GM12878 (cell line): ENCODE measurements at regions not wholly inside any gene's neighbourhood (a gene's known extent, or its start where the extent isn't known, plus 50 kb on each side); places are given as distances from the start of the nearest gene placed in this dataset.

Source experiments
- ATAC-seq: fragments of 200-7000 bp; cut with Tn5 transposase; 3 replicates; pipeline ENCODE4 v1.9.1; 2020; ENCODE audit warnings: mild to moderate bottlenecking, moderate library complexity
- BruUV-seq: library from RNA; stranded (reverse); fragments of 400-500 nt; replicated peaks from 2 replicates; lab custom pipeline; 2021; lab: Mats Ljungman, UMichigan
- CTCF ChIA-PET: fragments of 300-600 bp; sonication (Branson Sonifier 250); formaldehyde crosslinking; extraction: SDS; loops from one replicate; lab custom pipeline; 2021; ENCODE audit warnings: inconsistent platforms; lab: Yijun Ruan, JAX
- POLR2A ChIA-PET: fragments of 350-600 bp; formaldehyde crosslinking; extraction: SDS; loops from one replicate; lab custom pipeline; 2021; ENCODE audit warnings: inconsistent platforms; lab: Charles Lee
- RAD21 ChIA-PET: fragments of 300-600 bp; sonication (Branson Sonifier 250); formaldehyde crosslinking; loops from one replicate; lab custom pipeline; 2023; ENCODE audit warnings: antibody characterized with exemption; ENCODE audit not compliant: unreplicated experiment; lab: Charles Lee
- SMC1A ChIA-PET: fragments of 300-600 bp; sonication (Branson Sonifier 250); formaldehyde crosslinking; loops from one replicate; lab custom pipeline; 2023; ENCODE audit not compliant: unreplicated experiment, uncharacterized antibody; lab: Charles Lee
- DNase-seq: peaks from one replicate; pipeline ENCODE4 v3.0.0-alpha.2; 2011; ENCODE audit warnings: low read depth, low spot score
- FAIRE-seq: peaks from 3 replicates; lab custom pipeline; 2011; peaks lifted over from hg19 to GRCh38; lab: Jason Lieb, UNC
- H2AFZ ChIP-seq: 2 replicates; pipeline ENCODE4 v1.6.0; 2011; ENCODE audit warnings: low read depth, low read length, control low read depth; ENCODE audit not compliant: control insufficient read depth
- H3K27ac ChIP-seq: 2 replicates; pipeline ENCODE4 v1.5.1; 2011; ENCODE audit warnings: control low read depth; ENCODE audit not compliant: control insufficient read depth, insufficient read depth
- H3K27me3 ChIP-seq, 2 experiments: replicated peaks in 1 of 2; 2 replicates each; pipeline versions ENCODE4 v1.6.0 to v1.6.1; 2011; ENCODE audit warnings: low read length in 1 of 2; ENCODE audit not compliant: control insufficient read depth in 2 of 2, insufficient read depth in 2 of 2
- H3K36me3 ChIP-seq, 2 experiments: 2 replicates each; pipeline ENCODE4 v1.5.1; 2011; ENCODE audit warnings: low read length in 1 of 2; ENCODE audit not compliant: control insufficient read depth in 2 of 2, insufficient read depth in 2 of 2
- H3K4me1 ChIP-seq: 2 replicates; pipeline ENCODE4 v1.6.1; 2011; ENCODE audit warnings: mild to moderate bottlenecking, low read length, moderate library complexity, mixed read lengths; ENCODE audit not compliant: control insufficient read depth, insufficient read depth
- H3K4me2 ChIP-seq: 2 replicates; pipeline ENCODE4 v1.6.0; 2011; ENCODE audit warnings: control low read depth; ENCODE audit not compliant: control insufficient read depth, insufficient read depth
- H3K4me3 ChIP-seq: fragments of 200-600 bp; sonication (generic); 2 replicates; pipeline ENCODE4 v1.5.1; 2016
- H3K79me2 ChIP-seq: 2 replicates; pipeline ENCODE4 v1.6.0; 2011; ENCODE audit warnings: low read length; ENCODE audit not compliant: control insufficient read depth, insufficient read depth
- H3K9ac ChIP-seq: 2 replicates; pipeline ENCODE4 v1.8.0; 2011; ENCODE audit warnings: low read length, control low read depth, mixed read lengths; ENCODE audit not compliant: control insufficient read depth, insufficient read depth
- H3K9me3 ChIP-seq: replicated peaks from 3 replicates; pipeline ENCODE4 v1.5.1; 2011; ENCODE audit warnings: mild to moderate bottlenecking, low read length; ENCODE audit not compliant: control insufficient read depth, insufficient read depth
- H4K20me1 ChIP-seq: 2 replicates; pipeline ENCODE4 v1.6.0; 2011; ENCODE audit not compliant: control insufficient read depth, insufficient read depth
- ASH2L ChIP-seq: fragments of 300-600, 200-600 bp; sonication (generic); IDR thresholded peaks from 2 replicates; pipeline ENCODE4 v1.6.1; 2017; ENCODE audit warnings: low read depth, mild to moderate bottlenecking, borderline replicate concordance
- LARP7 ChIP-seq: fragments of 450-650 bp; IDR thresholded peaks from 2 replicates; pipeline ENCODE4 v1.6.1; 2017; ENCODE audit warnings: mild to moderate bottlenecking
- NFYA ChIP-seq: IDR thresholded peaks from 2 replicates; pipeline ENCODE4 v1.6.1; 2011; ENCODE audit warnings: low read depth, mild to moderate bottlenecking, low read length, improper control_type of control experiment, borderline replicate concordance
- NRF1 ChIP-seq: conservative IDR thresholded peaks from 2 replicates; pipeline ENCODE4 v1.6.1; 2011; ENCODE audit warnings: mild to moderate bottlenecking, low read depth, low read length, improper control_type of control experiment
- PAX8 ChIP-seq: fragments of 450-650 bp; IDR thresholded peaks from 2 replicates; pipeline ENCODE4 v1.6.1; 2017; ENCODE audit warnings: mild to moderate bottlenecking, moderate library complexity
- SMAD1 ChIP-seq: fragments of 450-650 bp; IDR thresholded peaks from 2 replicates; pipeline ENCODE4 v1.6.1; 2018; ENCODE audit warnings: mild to moderate bottlenecking, low read depth; ENCODE audit not compliant: partially characterized antibody
- SMC3 ChIP-seq: IDR thresholded peaks from 2 replicates; pipeline ENCODE4 v1.6.1; 2011; ENCODE audit warnings: low read length, improper control_type of control experiment, borderline replicate concordance
- SPI1 ChIP-seq: IDR thresholded peaks from 2 replicates; pipeline ENCODE4 v1.6.1; 2011; ENCODE audit warnings: low read depth, mild to moderate bottlenecking, low read length, moderate library complexity, borderline replicate concordance; ENCODE audit not compliant: insufficient read depth
- WGBS: methylation state at CpG from one replicate; pipeline ENCODE4 v1.1.6; 2016; ENCODE audit warnings: low lambda C conversion rate; ENCODE audit not compliant: insufficient replicate concordance, insufficient coverage; ENCODE audit errors: missing lambda C conversion rate; 5-methylcytosine and 5-hydroxymethylcytosine counted together
- in situ Hi-C: fragments of 300-500 bp; cut with MboI; formaldehyde crosslinking; loops from 9 replicates; pipeline ENCODE4 v1.14.3; 2018; ENCODE audit warnings: mixed read lengths
- intact Hi-C: fragments of 100-400 bp; cut with micrococcal nuclease; formaldehyde crosslinking; loops from one replicate; pipeline ENCODE4 v1.14.2; 2022; ENCODE audit not compliant: unreplicated experiment
- TF ChIP-seq, protein P1 (sequence below), 3 experiments: IDR thresholded peaks in 2 of 3; conservative IDR thresholded peaks in 1 of 3; 2 replicates each; pipeline ENCODE4 v1.5.1; 2011; ENCODE audit warnings: low read depth in 3 of 3, low read length in 3 of 3, mild to moderate bottlenecking in 3 of 3, control low read depth in 2 of 3, moderate library complexity in 2 of 3, inconsistent platforms in 1 of 3, mixed read lengths in 1 of 3; ENCODE audit not compliant: control insufficient read depth in 2 of 3, insufficient read depth in 1 of 3; ENCODE audit errors: extremely low read depth in 1 of 3
- TF ChIP-seq, protein P2 (sequence below): fragments of 450-650 bp; conservative IDR thresholded peaks from 2 replicates; pipeline ENCODE4 v1.6.1; 2017; ENCODE audit warnings: mild to moderate bottlenecking, moderate library complexity
- TF ChIP-seq, protein P3 (sequence below): fragments of 450-650 bp; IDR thresholded peaks from 2 replicates; pipeline ENCODE4 v1.6.1; 2017; ENCODE audit warnings: mild to moderate bottlenecking, moderate library complexity

DNA sequence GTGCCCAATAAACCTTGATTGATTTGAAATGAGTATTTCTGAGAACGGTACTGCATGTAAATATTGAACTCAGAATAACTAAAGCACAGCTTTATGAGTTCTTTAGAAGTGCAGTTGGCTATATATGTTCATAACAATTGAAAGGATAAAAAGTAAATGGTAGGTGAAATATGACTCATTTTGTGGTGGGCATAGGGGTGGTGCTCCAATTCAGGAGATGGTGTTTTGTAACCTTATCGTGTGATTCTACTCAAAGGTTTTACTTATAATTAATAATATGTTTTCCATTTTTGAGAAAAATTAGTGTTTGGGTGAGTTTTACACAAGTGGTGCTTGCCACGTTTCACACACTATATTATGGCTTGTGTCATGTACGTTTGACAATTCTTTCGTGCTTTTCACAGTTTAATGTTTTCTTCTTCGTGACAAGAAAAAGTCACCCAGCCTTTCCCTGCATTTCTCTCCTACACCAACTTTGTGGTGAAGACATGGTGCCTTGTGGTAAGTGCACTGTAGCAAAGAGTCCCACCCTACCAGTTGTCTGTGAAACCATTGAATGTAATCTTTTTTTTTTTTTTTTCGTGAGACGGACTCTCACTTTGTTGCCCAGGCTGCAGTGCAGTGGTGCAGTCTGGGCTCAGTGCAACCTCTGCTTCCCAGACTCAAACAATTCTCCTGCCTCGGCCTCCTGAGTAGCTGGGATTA, 492.5 kb upstream of the SGCD start (continued):
- TF ChIP-seq ASH2L, result no peak
- TF ChIP-seq, protein P1, sequence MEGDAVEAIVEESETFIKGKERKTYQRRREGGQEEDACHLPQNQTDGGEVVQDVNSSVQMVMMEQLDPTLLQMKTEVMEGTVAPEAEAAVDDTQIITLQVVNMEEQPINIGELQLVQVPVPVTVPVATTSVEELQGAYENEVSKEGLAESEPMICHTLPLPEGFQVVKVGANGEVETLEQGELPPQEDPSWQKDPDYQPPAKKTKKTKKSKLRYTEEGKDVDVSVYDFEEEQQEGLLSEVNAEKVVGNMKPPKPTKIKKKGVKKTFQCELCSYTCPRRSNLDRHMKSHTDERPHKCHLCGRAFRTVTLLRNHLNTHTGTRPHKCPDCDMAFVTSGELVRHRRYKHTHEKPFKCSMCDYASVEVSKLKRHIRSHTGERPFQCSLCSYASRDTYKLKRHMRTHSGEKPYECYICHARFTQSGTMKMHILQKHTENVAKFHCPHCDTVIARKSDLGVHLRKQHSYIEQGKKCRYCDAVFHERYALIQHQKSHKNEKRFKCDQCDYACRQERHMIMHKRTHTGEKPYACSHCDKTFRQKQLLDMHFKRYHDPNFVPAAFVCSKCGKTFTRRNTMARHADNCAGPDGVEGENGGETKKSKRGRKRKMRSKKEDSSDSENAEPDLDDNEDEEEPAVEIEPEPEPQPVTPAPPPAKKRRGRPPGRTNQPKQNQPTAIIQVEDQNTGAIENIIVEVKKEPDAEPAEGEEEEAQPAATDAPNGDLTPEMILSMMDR (IDR thresholded peaks at IDR 0.05 in 2 of 3, conservative IDR thresholded peaks at IDR 0.05 in 1 of 3; ENCODE audit: control insufficient read depth in 2 of 3, extremely low read depth in 1 of 3, insufficient read depth in 1 of 3, low read depth in 3 of 3, low read length in 3 of 3), result no peak
- TF ChIP-seq PAX8, result no peak
- no peak for TF ChIP-seq SPI1

DNA sequence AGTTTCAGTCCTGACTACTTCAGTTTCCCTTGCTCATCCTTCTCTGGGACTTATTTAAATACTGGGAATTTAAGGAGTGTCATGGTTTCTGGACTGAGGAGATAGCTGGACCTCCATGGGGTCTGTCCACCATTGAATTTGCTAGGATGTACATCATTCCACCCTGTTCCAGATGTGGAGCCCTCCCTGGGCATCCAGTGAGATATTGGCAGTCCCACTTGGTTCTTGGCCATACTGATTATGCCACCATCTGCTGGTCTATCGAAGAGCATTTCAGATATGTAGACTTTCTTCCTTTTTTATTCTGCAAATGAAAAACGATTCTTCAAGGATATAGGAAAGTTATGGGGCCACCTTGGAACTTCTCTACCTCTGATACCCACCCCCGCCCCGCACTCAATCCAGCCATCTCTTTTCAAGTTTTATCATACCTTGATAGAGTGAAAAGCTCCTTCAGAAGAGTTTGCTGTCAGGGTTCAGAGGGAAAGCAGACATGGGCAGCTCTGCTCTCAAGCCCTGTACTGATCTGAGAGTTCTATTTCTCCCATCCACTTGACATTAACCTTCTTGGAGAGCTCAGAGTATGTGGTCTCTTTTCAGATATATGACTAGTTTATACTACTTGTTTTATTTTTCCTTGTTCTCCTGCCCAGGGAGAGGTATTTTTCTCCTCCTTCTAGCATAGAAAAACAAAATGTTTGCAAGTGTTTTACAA, 490.7 kb upstream of the SGCD start:
- Histone ChIP-seq H3K36me3 (no peaks in the 10 kb centered on the region), H3K9me3 (no peaks in the 10 kb centered on the region), H2AFZ (no peak overlapping the region), H3K4me2 (no peak overlapping the region), H3K4me3 (no peak overlapping the region), H3K27ac (no peak overlapping the region), H3K27me3 (no peaks in the 10 kb centered on the region), H3K4me1 (no peaks in the 10 kb centered on the region), H4K20me1 (no peaks in the 10 kb centered on the region), H3K9ac (no peak overlapping the region), H3K79me2 (no peaks in the 10 kb centered on the region)
- FAIRE-seq, result no peak
- intact Hi-C loops, result no loop called here
- ChIA-PET RAD21 (no interaction called here), SMC1A (interaction anchor here (0.6 kb wide), 1 partner anchor 383 kb away, joined by 4 read pairs; no protein-coding TSS in a partner anchor), CTCF (no interaction called here), POLR2A (no interaction called here)
- BruUV-seq, result no TSS peak
- in situ Hi-C loops, result no loop called here
- no peak for ATAC-seq
- WGBS, result 56% methylated on average over 4 of the region's 4 CpGs
- DNase-seq, result no peak
- TF ChIP-seq ASH2L, result no peak
- TF ChIP-seq SMAD1, result no peak
- TF ChIP-seq, protein P2, sequence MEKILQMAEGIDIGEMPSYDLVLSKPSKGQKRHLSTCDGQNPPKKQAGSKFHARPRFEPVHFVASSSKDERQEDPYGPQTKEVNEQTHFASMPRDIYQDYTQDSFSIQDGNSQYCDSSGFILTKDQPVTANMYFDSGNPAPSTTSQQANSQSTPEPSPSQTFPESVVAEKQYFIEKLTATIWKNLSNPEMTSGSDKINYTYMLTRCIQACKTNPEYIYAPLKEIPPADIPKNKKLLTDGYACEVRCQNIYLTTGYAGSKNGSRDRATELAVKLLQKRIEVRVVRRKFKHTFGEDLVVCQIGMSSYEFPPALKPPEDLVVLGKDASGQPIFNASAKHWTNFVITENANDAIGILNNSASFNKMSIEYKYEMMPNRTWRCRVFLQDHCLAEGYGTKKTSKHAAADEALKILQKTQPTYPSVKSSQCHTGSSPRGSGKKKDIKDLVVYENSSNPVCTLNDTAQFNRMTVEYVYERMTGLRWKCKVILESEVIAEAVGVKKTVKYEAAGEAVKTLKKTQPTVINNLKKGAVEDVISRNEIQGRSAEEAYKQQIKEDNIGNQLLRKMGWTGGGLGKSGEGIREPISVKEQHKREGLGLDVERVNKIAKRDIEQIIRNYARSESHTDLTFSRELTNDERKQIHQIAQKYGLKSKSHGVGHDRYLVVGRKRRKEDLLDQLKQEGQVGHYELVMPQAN, result no peak
- no peak for TF ChIP-seq NRF1
- no peak for TF ChIP-seq LARP7
- no peak for TF ChIP-seq SMC3
- TF ChIP-seq, protein P3, sequence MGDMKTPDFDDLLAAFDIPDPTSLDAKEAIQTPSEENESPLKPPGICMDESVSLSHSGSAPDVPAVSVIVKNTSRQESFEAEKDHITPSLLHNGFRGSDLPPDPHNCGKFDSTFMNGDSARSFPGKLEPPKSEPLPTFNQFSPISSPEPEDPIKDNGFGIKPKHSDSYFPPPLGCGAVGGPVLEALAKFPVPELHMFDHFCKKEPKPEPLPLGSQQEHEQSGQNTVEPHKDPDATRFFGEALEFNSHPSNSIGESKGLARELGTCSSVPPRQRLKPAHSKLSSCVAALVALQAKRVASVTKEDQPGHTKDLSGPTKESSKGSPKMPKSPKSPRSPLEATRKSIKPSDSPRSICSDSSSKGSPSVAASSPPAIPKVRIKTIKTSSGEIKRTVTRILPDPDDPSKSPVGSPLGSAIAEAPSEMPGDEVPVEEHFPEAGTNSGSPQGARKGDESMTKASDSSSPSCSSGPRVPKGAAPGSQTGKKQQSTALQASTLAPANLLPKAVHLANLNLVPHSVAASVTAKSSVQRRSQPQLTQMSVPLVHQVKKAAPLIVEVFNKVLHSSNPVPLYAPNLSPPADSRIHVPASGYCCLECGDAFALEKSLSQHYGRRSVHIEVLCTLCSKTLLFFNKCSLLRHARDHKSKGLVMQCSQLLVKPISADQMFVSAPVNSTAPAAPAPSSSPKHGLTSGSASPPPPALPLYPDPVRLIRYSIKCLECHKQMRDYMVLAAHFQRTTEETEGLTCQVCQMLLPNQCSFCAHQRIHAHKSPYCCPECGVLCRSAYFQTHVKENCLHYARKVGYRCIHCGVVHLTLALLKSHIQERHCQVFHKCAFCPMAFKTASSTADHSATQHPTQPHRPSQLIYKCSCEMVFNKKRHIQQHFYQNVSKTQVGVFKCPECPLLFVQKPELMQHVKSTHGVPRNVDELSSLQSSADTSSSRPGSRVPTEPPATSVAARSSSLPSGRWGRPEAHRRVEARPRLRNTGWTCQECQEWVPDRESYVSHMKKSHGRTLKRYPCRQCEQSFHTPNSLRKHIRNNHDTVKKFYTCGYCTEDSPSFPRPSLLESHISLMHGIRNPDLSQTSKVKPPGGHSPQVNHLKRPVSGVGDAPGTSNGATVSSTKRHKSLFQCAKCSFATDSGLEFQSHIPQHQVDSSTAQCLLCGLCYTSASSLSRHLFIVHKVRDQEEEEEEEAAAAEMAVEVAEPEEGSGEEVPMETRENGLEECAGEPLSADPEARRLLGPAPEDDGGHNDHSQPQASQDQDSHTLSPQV, result no peak
- TF ChIP-seq NFYA, result no peak
- TF ChIP-seq SPI1, result no peak
